ENCODE measurements at regions not wholly inside any gene's neighbourhood (a gene's known extent, or its start where the extent isn't known, plus 50 kb on each side); places are given as distances from the start of the nearest gene placed in this dataset.
"Not testable (repeated sequence)": the region's sequence is repeated elsewhere in the genome, so short reads cannot be mapped to it uniquely, and the experiment has no call there.

- no peaks in the 10 kb centered on the region for H3K36me3 Mint-ChIP-seq
- DNase-seq (ENCODE audit: extremely low spot score, unreplicated experiment) = no peak
- no peak overlapping the region for H3K4me3 Mint-ChIP-seq
- TF ChIP-seq CTCF (conservative IDR thresholded peaks at IDR 0.05) = no peak
- no peak overlapping the region for H3K27ac Mint-ChIP-seq
- H3K4me1 Mint-ChIP-seq (ENCODE audit: unreplicated experiment) = no peaks in the 10 kb centered on the region
- peaks cover 11% of the 10 kb centered on the region for H3K27me3 Mint-ChIP-seq
- H3K9me3 Mint-ChIP-seq = no peaks in the 10 kb centered on the region
Observed at GRCh38 chr3:43236008-43236407, 50.3 kb upstream of the SNRK start.

DNA sequence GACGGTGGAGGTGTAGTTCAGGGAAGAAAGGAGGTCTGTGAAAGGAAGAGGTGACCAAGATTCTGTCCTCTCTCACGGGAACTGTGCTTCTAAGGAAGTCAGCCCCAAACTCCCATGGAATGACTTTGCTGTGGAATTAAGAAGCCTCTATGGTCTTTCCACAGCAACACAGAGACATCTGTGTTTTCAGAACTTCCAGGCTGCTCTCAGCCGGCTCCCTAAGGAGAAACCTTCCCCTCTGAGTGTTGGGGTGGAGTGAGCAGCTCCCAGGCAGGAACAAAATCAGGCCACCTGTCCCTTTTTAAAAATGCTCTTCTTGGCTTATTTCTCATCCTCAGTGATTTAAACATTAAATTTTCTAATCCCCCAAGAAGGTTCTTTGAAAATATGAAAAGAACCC lies 53.3 kb upstream of the SNRK start:
- Mint-ChIP-seq H3K9me3 (peaks cover 2% of the 10 kb centered on the region), H3K36me3 (no peaks in the 10 kb centered on the region), H3K27me3 (peaks cover 11% of the 10 kb centered on the region), H3K27ac (no peak overlapping the region), H3K4me3 (no peak overlapping the region), H3K4me1 (ENCODE audit: unreplicated experiment) (no peaks in the 10 kb centered on the region)
- DNase-seq (ENCODE audit: extremely low spot score, unreplicated experiment) = no peak
- TF ChIP-seq CTCF (conservative IDR thresholded peaks at IDR 0.05) = no peak

GRCh38 chr3:43231276-43232000 lies 54.9 kb upstream of the SNRK start:
- H3K36me3 Mint-ChIP-seq = no peaks in the 10 kb centered on the region
- no peak overlapping the region for H3K4me3 Mint-ChIP-seq
- TF ChIP-seq CTCF (conservative IDR thresholded peaks at IDR 0.05) = no peak
- H3K27me3 Mint-ChIP-seq = peaks cover 11% of the 10 kb centered on the region
- no peak overlapping the region for H3K27ac Mint-ChIP-seq
- no peak for DNase-seq (ENCODE audit: extremely low spot score, unreplicated experiment)
- peaks cover 15% of the 10 kb centered on the region for H3K9me3 Mint-ChIP-seq
- H3K4me1 Mint-ChIP-seq (ENCODE audit: unreplicated experiment) = no peaks in the 10 kb centered on the region

- H3K4me1 Mint-ChIP-seq (ENCODE audit: unreplicated experiment); H3K4me3 Mint-ChIP-seq; H3K36me3 Mint-ChIP-seq; DNase-seq (ENCODE audit: extremely low spot score, unreplicated experiment); H3K27ac Mint-ChIP-seq: not testable (repeated sequence)
- Mint-ChIP-seq H3K27me3 (peaks cover 11% of the 10 kb centered on the region), H3K9me3 (peaks cover 17% of the 10 kb centered on the region)
Observed at GRCh38 chr3:43229865-43230264, 56.5 kb upstream of the SNRK start.

DNA sequence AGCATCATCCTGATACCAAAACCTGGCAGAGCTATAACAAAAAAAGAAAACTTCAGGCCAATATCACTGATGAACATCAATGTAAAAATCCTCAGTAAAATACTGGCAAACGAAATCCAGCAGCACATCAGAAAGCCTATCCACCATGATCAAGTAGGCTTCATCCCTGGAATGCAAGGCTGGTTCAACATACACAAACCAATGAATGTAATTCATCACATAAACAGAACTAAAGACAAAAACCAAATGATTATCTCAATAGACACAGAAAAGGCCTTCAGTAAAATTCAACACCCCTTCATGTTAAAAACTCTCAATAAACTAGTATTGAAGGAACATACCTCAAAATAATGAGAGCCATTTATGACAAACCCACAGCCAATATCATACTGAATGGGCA lies 58.7 kb upstream of the SNRK start:
- DNase-seq (ENCODE audit: extremely low spot score, unreplicated experiment); H3K36me3 Mint-ChIP-seq; H3K4me1 Mint-ChIP-seq (ENCODE audit: unreplicated experiment); H3K4me3 Mint-ChIP-seq; H3K27ac Mint-ChIP-seq; H3K27me3 Mint-ChIP-seq: not testable (repeated sequence)
- H3K9me3 Mint-ChIP-seq = peaks cover 27% of the 10 kb centered on the region

DNA sequence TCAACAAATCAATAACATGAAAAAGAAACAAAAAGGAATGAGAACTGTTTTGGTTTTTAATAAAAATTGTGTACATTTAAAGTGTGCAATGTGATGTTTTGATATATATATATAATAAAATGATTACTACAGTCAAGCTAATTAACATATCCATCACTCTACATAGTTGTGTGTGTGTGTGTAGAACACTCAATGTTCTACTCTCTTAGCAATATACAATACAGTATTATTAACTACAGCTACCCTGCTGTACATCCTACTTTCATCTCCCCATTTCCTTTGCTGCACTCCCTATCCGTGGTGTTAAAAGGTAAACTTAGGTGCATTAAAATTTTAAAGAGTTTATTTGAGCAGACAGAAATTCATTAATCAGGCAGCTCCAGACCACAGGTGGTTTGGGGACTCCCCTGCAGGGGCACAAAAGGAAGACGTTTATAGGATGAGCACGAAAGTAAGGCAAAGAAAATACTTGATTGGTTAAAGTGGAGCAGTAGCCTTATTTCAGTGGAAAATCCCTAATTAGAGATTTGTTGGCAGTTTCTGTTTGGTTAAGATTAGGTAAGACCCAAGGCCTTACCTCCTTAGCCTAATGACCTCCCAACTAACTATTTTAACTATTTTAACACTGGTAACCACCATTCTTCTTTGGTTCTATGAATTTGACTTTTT lies 61.8 kb upstream of the SNRK start:
- H3K36me3 Mint-ChIP-seq = no peaks in the 10 kb centered on the region
- TF ChIP-seq CTCF (conservative IDR thresholded peaks at IDR 0.05) = no peak
- H3K27ac Mint-ChIP-seq = no peak overlapping the region
- peaks cover 11% of the 10 kb centered on the region for H3K4me1 Mint-ChIP-seq (ENCODE audit: unreplicated experiment)
- H3K27me3 Mint-ChIP-seq = peaks cover 4% of the 10 kb centered on the region
- no peak overlapping the region for H3K4me3 Mint-ChIP-seq
- no peak for DNase-seq (ENCODE audit: extremely low spot score, unreplicated experiment)
- peaks cover 27% of the 10 kb centered on the region for H3K9me3 Mint-ChIP-seq

Measured in type B pancreatic cell (in vitro differentiated cells).